ENCODE measurements at regions not wholly inside any gene's neighbourhood (a gene's known extent, or its start where the extent isn't known, plus 50 kb on each side); places are given as distances from the start of the nearest gene placed in this dataset.

GRCh38 chr2:204359076-204359475, 186.2 kb upstream of the PARD3B start:
- 100% methylated on average over 1 of the region's 1 CpG for WGBS, 2 donors
- no peak overlapping the region for H3K4me3 ChIP-seq (ENCODE audit: low read depth, poor library complexity, severe bottlenecking)
- no peak for DNase-seq (ENCODE audit: low spot score in 2 of 2)
- intact Hi-C loops (cut with DNase I; ENCODE audit: low total_unique reads) = no loop called here
- TF ChIP-seq POLR2A (IDR thresholded peaks at IDR 0.05) = no peak
- no peak for TF ChIP-seq CTCF (IDR thresholded peaks at IDR 0.05)

DNA sequence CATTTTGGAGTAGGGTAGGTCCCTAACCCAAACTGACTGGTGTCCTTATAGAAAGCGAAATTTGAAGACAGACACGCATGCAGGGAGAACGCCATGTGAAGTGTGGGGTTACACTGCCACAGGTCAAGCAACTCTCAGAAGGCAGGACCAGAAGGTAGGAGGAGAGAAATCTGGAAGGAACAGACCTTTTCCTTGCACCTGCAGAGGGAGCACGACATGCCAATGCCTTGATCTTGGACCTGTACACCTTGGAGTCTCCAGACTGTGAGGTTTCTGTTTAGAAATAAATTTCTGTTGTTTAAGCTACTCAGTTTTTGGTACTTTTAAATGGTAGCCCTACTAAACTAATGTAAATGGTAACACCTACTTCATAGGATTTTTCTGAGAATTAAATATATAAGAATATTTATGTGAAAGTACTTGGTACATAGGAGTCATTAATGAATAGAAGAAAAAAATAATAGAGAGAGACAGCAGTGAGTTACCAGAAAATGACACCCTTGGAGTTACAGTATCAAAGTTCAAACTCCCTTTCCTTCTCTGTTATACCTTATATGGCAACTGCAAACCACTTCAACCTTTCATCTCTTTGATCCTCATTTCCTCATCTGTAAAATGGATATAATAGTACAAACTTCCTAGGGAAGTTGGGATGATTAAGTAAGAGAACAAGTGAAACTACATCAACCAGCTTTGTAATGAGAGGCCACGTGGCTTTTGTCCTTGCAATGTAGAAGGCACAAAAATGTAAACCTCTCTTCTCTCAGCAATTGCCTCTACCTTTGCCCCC, 184.9 kb upstream of the PARD3B start:
- WGBS, 2 donors = 92% methylated on average over 5 of the region's 5 CpGs
- TF ChIP-seq CTCF (IDR thresholded peaks at IDR 0.05) (no peak), POLR2A (IDR thresholded peaks at IDR 0.05) (no peak)
- DNase-seq (ENCODE audit: low spot score in 2 of 2) = no peak
- no peak overlapping the region for H3K4me3 ChIP-seq (ENCODE audit: low read depth, poor library complexity, severe bottlenecking)
- intact Hi-C loops (cut with DNase I; ENCODE audit: low total_unique reads) = no loop called here

DNA sequence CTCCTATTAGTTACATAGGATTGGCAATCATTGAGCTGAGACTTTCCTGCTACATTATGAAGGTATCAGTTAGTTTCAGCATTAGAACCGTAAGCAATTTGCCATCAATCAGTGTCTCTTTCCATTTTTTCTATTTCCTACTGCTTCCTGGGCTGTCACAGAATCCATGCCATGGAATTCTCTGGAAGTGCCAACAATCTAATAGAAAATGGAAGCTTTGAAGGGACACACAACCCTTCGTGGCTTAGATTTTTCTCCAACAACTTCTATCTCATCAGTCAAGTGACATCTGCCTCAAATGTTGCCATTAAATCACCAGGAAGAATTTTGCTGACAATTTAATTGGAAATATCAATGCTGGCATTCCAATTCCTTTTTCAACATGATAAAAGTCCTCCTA, 183.5 kb upstream of the PARD3B start:
- intact Hi-C loops (cut with DNase I; ENCODE audit: low total_unique reads) = no loop called here
- 55 to 65% methylated on average over 2 of the region's 2 CpGs for WGBS, 2 donors
- TF ChIP-seq CTCF (IDR thresholded peaks at IDR 0.05) (no peak), POLR2A (IDR thresholded peaks at IDR 0.05) (no peak)
- DNase-seq (ENCODE audit: low spot score in 2 of 2) = no peak
- no peak overlapping the region for H3K4me3 ChIP-seq (ENCODE audit: low read depth, poor library complexity, severe bottlenecking)

DNA sequence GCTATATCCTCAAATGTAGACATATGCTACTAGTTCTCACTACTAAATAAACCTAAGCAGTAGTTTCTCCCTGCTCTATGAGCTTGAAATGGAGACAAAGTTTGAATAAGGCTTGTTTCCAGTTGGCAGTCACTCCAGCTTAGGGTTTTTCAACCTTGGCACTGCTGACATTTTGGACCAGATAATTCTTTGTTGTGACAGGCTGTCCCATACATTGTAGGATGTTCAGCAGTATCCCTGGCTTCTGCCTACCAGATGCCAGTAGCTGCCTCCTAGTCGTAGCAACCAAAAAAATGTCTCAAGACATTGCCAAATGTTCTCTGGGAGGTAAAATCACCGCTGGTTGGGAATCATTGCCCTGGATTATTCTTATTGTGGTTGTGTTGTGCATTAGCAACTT, 182.7 kb upstream of the PARD3B start:
- no peak overlapping the region for H3K4me3 ChIP-seq (ENCODE audit: low read depth, poor library complexity, severe bottlenecking)
- intact Hi-C loops (cut with DNase I; ENCODE audit: low total_unique reads) = no loop called here
- no peak for TF ChIP-seq POLR2A (IDR thresholded peaks at IDR 0.05)
- 27 to 31% methylated on average over 2 of the region's 2 CpGs for WGBS, 2 donors
- DNase-seq (ENCODE audit: low spot score in 2 of 2) = no peak

DNA sequence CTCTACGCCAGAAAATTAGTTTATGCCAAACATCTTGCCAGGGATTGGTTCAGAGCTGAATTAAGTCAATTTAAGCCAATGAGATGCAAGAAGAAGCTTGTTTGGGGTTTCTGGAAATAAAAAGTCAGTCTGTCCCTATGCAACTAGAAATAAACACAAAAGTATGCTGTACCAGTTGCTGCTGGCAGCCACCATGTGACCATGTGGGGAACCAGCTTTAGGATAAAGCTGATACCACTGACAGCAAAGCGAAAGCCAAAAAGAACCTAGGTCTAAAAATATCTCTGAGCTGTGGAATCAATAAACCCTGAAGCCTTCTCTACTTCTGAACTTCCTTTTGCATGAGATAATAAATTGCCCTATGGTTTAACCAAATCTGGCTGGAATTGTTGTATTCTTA, 181.8 kb upstream of the PARD3B start:
- no peak overlapping the region for H3K4me3 ChIP-seq (ENCODE audit: low read depth, poor library complexity, severe bottlenecking)
- WGBS, 2 donors = 77 to 80% methylated on average over 2 of the region's 2 CpGs
- TF ChIP-seq POLR2A (IDR thresholded peaks at IDR 0.05) = no peak
- intact Hi-C loops (cut with DNase I; ENCODE audit: low total_unique reads) = no loop called here
- no peak for DNase-seq (ENCODE audit: low spot score in 2 of 2)

GRCh38 chr2:204364860-204365535, 180.3 kb upstream of the PARD3B start:
- 96 to 99% methylated on average over 6 of the region's 6 CpGs for WGBS, 2 donors
- no peak for TF ChIP-seq POLR2A (IDR thresholded peaks at IDR 0.05)
- TF ChIP-seq CTCF (IDR thresholded peaks at IDR 0.05) = no peak
- intact Hi-C loops (cut with DNase I; ENCODE audit: low total_unique reads) = no loop called here
- no peak for DNase-seq (ENCODE audit: low spot score in 2 of 2)
- H3K4me3 ChIP-seq (ENCODE audit: low read depth, poor library complexity, severe bottlenecking) = no peak overlapping the region

All from lower leg skin (tissue), 4 donors.